Endothelial cell of umbilical vein (primary cell): ENCODE measurements at regions not wholly inside any gene's neighbourhood (a gene's known extent, or its start where the extent isn't known, plus 50 kb on each side); places are given as distances from the start of the nearest gene placed in this dataset.

ENCODE experiments used
- EZH2 ChIP-seq: IDR thresholded peaks from 2 replicates; pipeline ENCODE4 v1.6.1; 2012; ENCODE audit warnings: borderline replicate concordance, low read depth, mild to moderate bottlenecking, moderate library complexity, low read length, inconsistent platforms; ENCODE audit not compliant: severe bottlenecking
- FOS ChIP-seq: IDR thresholded peaks from 2 replicates; pipeline ENCODE4 v1.6.1; 2011; ENCODE audit warnings: mild to moderate bottlenecking, low read length, moderate library complexity, borderline replicate concordance; ENCODE audit not compliant: insufficient read depth
- POLR2A ChIP-seq: IDR thresholded peaks from 2 replicates; pipeline ENCODE4 v1.6.1; 2012; ENCODE audit warnings: low read depth, mild to moderate bottlenecking, control low read depth, low read length
- POLR2AphosphoS5 ChIP-seq: IDR thresholded peaks from 2 replicates; pipeline ENCODE4 v1.6.1; 2012; ENCODE audit warnings: low read depth, mild to moderate bottlenecking, control low read depth, low read length, moderate library complexity; ENCODE audit not compliant: insufficient read depth
- TF ChIP-seq, protein P1 (sequence below), 2 donors: IDR thresholded peaks; 1 replicate in 1 of 2; 2 replicates in 1 of 2; pipeline ENCODE4 v1.5.1; 2011; ENCODE audit warnings: low read length in 2 of 2, mild to moderate bottlenecking in 2 of 2, moderate library complexity in 2 of 2, control low read depth in 1 of 2, inconsistent platforms in 1 of 2, low read depth in 1 of 2; ENCODE audit not compliant: insufficient read depth in 1 of 2; ENCODE audit errors: extremely low read depth in 1 of 2
- TF ChIP-seq, protein P2 (sequence below): IDR thresholded peaks from 2 replicates; pipeline ENCODE4 v1.6.1; 2011; ENCODE audit not compliant: insufficient read depth, insufficient read length

DNA sequence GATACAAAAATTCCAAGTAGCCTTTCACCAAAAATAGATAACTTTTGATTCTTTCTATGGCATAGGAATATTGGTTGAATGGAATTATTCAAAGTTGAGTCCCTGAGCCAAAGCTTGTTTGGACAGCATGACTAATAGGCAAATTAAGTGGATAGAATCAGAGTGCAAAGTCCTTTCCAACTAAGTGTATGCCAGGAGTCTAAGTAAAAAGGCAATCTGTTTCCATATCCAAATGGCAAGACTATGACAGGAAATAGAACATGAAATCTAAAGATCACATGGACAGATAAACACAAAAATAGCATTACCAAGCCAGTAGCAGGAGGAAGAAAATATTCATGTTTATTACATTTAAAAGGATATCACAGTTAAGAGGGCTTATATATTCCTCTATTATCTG, 804.6 kb downstream of the SLITRK6 start:
- TF ChIP-seq, protein P1, sequence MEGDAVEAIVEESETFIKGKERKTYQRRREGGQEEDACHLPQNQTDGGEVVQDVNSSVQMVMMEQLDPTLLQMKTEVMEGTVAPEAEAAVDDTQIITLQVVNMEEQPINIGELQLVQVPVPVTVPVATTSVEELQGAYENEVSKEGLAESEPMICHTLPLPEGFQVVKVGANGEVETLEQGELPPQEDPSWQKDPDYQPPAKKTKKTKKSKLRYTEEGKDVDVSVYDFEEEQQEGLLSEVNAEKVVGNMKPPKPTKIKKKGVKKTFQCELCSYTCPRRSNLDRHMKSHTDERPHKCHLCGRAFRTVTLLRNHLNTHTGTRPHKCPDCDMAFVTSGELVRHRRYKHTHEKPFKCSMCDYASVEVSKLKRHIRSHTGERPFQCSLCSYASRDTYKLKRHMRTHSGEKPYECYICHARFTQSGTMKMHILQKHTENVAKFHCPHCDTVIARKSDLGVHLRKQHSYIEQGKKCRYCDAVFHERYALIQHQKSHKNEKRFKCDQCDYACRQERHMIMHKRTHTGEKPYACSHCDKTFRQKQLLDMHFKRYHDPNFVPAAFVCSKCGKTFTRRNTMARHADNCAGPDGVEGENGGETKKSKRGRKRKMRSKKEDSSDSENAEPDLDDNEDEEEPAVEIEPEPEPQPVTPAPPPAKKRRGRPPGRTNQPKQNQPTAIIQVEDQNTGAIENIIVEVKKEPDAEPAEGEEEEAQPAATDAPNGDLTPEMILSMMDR (IDR thresholded peaks at IDR 0.05; ENCODE audit: extremely low read depth in 1 of 2, insufficient read depth in 1 of 2, low read depth in 1 of 2, low read length in 2 of 2), result no peak
- TF ChIP-seq EZH2, result no peak
- TF ChIP-seq FOS, result no peak
- no peak for TF ChIP-seq POLR2A
- TF ChIP-seq, protein P2, sequence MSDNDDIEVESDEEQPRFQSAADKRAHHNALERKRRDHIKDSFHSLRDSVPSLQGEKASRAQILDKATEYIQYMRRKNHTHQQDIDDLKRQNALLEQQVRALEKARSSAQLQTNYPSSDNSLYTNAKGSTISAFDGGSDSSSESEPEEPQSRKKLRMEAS, result no peak
- no peak for TF ChIP-seq POLR2AphosphoS5
